NCI-H510A treated with DMSO at 0.1 percent for 48 hours (cell line): ENCODE measurements at regions not wholly inside any gene's neighbourhood (a gene's known extent, or its start where the extent isn't known, plus 50 kb on each side); places are given as distances from the start of the nearest gene placed in this dataset.

Source experiments
- DNase-seq: peaks from one replicate; lab custom pipeline; 2025; lab: John Stamatoyannopoulos, UW

DNA sequence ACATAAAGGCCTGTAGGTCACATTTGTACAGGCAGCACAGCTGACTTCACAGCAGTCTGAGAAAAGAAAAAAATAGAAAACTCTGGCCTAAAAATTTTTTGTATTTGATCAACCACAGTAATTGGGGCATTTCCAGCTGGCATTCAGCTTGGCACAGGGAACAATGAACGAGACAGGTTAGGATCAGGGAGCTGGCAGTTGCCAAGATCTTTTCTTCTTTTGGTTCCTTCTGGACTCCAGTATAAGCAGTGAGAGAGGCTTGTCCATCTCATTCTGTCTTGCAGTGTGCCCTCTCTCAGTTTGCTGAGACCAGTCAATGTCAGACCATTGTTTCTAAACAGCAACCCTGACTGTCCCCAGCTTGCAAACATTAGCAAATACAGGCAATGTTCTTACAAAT is 601.1 kb downstream of the TLR4 start:
- DNase-seq, result no peak

DNA sequence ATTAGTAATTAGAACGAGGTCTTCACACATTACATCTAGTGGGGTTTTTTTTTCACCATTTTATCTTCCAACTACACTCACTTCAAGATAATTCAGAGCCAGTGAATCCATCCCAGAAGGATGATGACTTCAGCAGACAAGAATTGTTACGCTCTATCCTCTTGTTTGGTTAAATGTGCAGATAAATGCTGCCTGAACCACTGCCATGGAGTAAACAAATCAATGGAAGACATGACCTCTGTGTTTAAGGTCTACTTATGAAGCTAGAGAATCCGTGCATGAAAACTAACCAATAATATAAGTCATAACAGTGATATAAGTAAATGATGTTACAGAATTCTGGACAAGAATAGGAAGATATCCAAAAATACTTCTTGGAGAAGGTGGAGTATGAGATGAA is 602.6 kb downstream of the TLR4 start:
- DNase-seq, result no peak

- DNase-seq, result no peak
Observed at GRCh38 chr9:118313965-118314364, 609.8 kb downstream of the TLR4 start.

GRCh38 chr9:118316831-118317343 is 612.7 kb downstream of the TLR4 start:
- no peak for DNase-seq

- DNase-seq, result no peak
Observed at GRCh38 chr9:118318770-118319431, 614.7 kb downstream of the TLR4 start.

- DNase-seq, result no peak
Observed at GRCh38 chr9:118321788-118322187, 617.6 kb downstream of the TLR4 start.

DNA sequence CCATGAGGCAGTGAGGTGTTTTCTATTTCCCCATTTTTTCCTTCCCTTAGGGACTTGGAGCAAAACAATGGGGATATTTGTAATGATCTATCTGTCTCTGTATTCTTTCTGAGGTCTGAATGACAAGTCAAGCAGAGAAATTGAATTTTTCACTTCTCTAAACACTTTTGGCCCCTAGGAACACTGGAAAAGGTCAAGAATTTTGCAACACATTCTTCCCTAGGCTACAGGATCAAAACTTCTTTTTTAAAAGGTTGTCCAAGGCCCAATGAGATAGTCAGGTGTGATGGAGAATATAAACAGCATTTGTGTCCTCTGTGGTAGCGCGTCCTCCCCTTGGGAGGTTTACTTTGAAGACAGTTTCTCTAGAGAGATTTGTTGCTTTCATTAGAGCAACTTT is 620.5 kb downstream of the TLR4 start:
- DNase-seq, result no peak

DNA sequence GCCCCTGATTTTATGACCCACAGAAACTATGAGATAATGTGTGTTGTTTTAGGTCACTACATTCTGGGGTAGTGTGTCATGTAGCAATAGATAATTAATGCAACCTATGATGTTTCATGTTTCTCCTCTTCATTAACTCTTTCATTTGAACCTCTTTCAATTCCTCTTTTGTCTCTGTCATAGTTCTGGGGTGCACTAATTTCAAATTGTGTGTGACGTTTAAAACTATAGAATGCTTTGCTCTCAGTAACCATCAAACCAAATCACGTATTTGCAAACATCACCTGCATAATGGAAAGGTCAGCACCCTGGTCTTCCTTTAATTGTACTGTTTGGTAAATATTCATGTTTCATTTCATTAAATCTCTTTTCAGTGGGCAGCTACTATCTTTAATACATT is 621.6 kb downstream of the TLR4 start:
- no peak for DNase-seq

- DNase-seq, result no peak
Observed at GRCh38 chr9:118326326-118326725, 622.1 kb downstream of the TLR4 start.

GRCh38 chr9:118330191-118330986 is 626.2 kb downstream of the TLR4 start:
- DNase-seq, result no peak

- DNase-seq, result no peak
Observed at GRCh38 chr9:118331622-118332045, 627.4 kb downstream of the TLR4 start.

GRCh38 chr9:118336250-118336942 is 632.2 kb downstream of the TLR4 start:
- no peak for DNase-seq

- no peak for DNase-seq
Observed at GRCh38 chr9:118336943-118337330, 632.7 kb downstream of the TLR4 start.

DNA sequence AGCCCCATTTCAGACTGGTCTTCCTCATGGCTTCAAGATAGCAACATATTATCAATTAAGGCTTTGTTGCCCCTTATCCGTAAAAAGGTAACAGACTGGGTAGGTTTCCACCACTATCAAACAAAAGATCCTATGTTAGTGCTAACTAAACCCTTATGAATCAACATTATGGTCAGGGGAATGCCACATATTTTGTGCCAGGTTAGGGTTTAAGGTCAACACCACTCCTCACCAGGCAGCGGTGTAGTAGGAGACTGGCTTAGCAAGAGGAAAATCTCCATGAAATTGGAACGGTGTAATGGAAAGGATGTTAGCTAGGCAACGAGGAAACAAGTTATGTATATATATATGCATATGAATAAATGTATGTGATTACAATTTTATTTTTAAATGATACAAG is 655.8 kb downstream of the TLR4 start:
- DNase-seq, result no peak

- no peak for DNase-seq
Observed at GRCh38 chr9:118362123-118362522, 657.9 kb downstream of the TLR4 start.

- DNase-seq, result no peak
Observed at GRCh38 chr9:118362596-118362995, 658.4 kb downstream of the TLR4 start.

DNA sequence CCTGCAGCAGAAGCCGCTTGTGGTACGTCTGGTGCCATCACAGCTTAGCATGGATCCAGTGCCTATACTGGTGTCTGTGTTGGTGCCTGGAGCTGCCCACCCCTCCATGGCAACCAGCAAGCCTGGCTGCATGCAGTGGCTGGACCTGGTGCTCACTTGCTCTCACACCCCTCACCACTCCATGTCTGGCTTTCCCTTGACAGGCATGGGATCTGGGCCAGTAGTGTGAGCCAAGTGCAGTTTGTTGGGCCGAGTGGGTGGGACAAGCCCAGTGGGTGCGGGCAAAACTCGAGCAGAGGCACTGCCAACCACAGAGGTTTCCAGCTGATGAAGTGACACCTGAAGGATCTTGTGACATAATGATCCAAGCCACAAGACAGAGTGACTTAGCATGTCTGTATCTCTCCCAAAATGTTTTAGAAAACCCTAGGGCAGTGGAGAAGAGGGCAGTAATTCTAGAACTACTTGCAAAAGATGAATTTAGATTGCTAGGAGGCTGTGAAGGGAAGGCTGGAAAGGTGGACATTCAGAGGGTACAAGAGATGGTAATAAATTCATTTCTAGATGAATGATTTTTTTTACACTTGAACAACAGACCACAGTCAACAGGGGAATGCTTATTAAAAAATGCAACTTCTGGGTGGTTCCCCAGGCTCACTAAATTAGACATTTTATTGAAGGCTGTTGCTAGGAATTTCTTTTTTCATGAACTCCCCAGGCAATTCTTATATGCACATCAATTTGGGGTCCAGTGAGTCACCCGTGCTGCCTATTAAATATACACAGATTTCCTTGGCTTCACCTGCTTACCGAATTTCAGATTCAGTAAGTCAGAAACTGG is 660.3 kb downstream of the TLR4 start:
- no peak for DNase-seq

DNA sequence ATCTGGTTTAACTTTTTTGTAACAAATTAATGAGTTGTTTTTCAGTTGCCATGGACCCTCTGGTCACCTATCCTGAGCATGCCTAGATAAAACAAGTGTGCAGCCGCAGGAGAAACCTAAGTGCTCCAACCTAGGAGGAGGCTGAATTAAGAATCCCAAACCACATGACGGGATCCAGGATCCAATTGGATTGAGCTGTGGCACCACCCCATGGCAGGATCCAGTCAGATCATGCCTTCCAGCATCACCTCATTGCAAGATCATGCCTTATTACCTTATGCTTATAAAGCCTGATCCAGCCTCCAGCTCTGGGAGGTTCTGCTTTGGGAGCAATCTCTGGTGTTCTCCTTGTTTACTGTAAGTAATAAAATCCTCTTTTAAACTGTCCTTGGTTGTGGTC is 662.0 kb downstream of the TLR4 start:
- DNase-seq, result no peak

GRCh38 chr9:118367383-118367782 is 663.2 kb downstream of the TLR4 start:
- no peak for DNase-seq

- no peak for DNase-seq
Observed at GRCh38 chr9:118384531-118385100, 680.4 kb downstream of the TLR4 start.

GRCh38 chr9:118395415-118395814 is 691.2 kb downstream of the TLR4 start:
- no peak for DNase-seq

DNA sequence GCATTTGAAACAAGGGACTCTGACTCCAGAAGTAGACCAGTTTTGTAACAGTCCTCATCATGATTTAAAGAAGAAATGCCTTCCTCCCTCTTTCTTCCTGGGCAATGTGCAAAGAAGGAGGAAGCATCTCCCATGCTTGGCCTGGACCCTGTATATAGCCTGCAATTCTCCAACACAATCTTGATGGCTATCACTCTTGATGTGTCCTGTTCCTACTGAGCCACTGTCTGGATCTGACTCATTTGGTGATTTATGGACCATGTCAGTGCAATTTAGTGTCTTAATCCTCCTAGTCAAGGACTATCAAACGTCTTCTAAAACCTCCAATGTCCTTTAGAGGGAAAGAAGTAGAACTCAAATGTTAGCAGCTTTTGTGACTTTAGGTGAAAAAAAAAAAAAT is 697.3 kb downstream of the TLR4 start:
- DNase-seq, result no peak
